ENCODE measurements at regions not wholly inside any gene's neighbourhood (a gene's known extent, or its start where the extent isn't known, plus 50 kb on each side); places are given as distances from the start of the nearest gene placed in this dataset.

- TF ChIP-seq CTCF (IDR thresholded peaks at IDR 0.05; ENCODE audit: control extremely low read depth in 1 of 3, insufficient read depth in 1 of 3, low read depth in 1 of 3, low read length in 3 of 3) (peak in 2 of 3 experiments; percentile 66 to 74; a peak in 3 of 4 replicates), BCL11A (IDR thresholded peaks at IDR 0.05; ENCODE audit: low read depth in 2 of 2, low read length in 2 of 2) (no peak), YY1 (IDR thresholded peaks at IDR 0.05; ENCODE audit: low read depth, low read length) (peak; percentile 70; the same call in 1 of the 2 replicates), RFX5 (IDR thresholded peaks at IDR 0.05; ENCODE audit: borderline replicate concordance, low read depth, low read length) (no peak), SIX5 (IDR thresholded peaks at IDR 0.05; ENCODE audit: low read depth, low read length) (no peak), KDM5A (IDR thresholded peaks at IDR 0.05; ENCODE audit: low read length) (no peak), POLR2A (IDR thresholded peaks at IDR 0.05; ENCODE audit: control extremely low read depth in 1 of 2, low read depth in 2 of 2, low read length in 2 of 2) (no peak), RNF2 (IDR thresholded peaks at IDR 0.05; ENCODE audit: borderline replicate concordance, low read depth, low read length, missing control alignments, poor library complexity, severe bottlenecking) (no peak), ATF2 (IDR thresholded peaks at IDR 0.05; ENCODE audit: low read length) (no peak), JUND (IDR thresholded peaks at IDR 0.05; ENCODE audit: low read length) (no peak)
Observed at GRCh38 chr1:67532452-67533216, 102.4 kb upstream of the SERBP1 start (continued).

Measured in H1 (cell line).